NOMO-1 treated with DMSO at 0.1 percent for 48 hours (cell line): ENCODE measurements at regions not wholly inside any gene's neighbourhood (a gene's known extent, or its start where the extent isn't known, plus 50 kb on each side); places are given as distances from the start of the nearest gene placed in this dataset.
"Not testable (repeated sequence)": the region's sequence is repeated elsewhere in the genome, so short reads cannot be mapped to it uniquely, and the experiment has no call there.

Source experiments
- DNase-seq: peaks from one replicate; lab custom pipeline; 2025; ENCODE audit not compliant: unreplicated experiment; lab: John Stamatoyannopoulos, UW

GRCh38 chr17:26936645-26937044 lies 357.3 kb upstream of the WSB1 start:
- not testable (repeated sequence) for DNase-seq

DNA sequence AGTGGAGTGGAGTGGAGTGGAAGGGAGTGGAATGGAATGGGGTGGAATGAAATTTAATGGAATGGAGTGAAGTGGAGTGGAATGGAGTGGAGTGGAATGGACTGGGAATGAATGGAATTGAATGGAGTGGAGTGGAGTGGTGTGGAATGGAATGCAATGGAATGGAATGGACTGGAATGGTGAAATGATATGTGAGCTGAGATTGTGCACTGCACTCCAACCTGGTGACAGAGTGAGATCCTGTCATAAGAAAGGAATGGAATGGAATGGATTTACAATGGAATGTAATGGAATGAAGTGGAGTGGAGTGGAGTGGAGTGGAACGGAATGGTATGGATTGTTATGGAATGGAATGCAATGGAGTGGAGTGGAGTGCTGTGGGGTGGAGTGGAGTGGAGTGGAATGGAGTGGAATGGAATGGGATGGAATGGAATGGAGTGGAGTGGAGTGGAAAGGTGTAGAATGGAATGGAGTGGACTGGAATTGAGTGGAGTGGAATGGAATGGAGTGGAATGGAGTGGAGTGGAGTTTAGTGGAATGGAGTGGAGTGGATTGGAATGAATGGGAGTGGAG lies 356.1 kb upstream of the WSB1 start:
- not testable (repeated sequence) for DNase-seq

DNA sequence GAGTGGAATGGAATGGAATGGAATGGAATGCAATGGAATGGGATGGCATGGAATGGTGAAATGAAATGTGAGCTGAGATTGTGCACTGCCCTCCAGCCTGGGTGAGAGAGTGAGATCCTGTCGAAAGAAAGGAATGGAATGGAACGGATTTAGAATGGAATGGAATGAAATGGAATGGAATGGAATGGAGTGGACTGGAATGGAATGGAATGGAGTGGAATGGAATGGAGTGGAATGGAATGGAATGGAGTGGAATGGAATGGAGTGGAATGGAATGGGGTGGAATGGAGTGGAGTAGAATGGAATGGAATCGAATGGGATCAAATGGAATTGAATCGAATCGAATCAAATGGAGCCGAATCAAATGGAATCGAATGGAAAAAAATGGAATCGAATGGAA lies 354.2 kb upstream of the WSB1 start:
- DNase-seq = not testable (repeated sequence)

DNA sequence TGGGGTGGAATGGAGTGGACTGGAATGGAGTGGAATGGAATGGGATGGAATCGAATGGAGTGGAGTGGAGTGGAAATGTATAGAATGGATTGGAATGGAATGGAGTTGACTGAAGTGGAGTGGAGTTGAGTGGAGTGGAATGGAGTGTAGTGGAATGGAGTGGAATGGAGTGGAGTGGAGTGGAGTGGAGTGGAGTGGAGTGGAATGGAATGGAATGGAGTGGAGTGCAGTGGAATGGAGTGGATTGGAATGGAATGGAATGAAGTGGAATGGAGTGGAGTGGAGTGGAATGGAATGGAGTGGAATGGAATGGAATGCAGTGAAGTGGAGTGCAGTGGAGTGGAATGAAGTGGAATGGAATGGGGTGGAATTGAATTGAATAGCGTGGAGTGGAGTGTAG lies 353.3 kb upstream of the WSB1 start:
- DNase-seq = not testable (repeated sequence)

DNA sequence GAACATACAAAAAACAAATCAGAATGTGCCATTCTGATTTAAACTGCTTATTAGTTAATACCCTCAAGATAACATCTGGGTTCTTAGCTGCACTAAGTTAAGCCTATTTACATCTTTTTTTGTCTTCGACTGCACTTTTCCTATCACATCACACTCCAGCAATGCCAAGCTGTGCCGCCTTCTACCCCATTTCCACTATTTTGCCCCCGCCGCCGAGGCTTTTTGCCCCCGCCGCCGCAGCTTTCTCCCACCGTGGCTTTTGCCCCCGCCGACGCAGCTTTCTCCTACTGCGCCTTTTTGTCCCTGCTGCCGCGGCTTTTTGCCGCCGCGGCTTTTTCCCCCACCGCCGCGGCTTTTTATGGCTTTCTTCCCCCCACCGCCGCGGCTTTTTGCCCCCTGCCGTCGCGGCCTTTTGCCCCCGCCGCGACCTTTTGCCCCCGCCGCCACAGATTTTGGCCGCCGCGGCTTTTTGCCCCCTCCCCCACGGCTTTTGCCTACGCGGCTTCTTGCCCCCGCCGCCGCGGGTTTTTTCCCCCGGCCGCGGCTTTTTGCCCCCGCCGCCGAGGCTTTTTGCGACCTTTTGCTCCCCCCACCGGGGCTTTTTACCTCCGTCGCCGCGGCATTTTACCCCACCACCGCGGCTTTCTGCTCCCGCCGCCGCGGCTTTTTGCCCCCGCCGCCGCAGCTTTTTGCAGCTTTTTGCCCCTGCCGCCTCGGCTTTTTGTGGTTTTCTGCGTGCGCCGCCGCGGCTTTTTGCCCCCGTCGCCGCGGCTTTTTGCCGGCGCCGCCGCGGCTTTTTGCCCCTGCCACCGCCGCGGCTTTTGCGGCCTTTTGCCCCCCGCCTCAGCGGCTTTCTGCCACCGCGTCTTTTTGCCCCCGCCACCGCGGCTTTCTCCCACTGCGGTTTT lies 331.4 kb upstream of the WSB1 start:
- no peak for DNase-seq

DNA sequence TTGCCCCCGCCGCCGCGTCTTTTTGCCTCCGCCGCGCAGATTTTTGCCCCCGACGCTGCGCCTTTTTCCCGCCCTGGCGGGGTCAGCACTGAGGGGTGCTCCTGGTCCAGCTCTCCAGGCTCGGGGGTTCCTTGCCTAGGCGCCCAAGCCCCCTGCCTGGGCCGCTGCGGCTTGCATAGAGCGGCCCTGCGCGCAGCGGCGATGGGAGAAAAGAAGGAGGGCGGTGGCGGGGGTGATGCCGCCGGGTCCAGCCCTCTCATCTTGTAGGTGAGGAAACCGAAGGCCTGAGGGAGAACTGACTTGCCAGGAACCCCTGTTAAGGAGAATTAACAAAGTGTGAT lies 330.8 kb upstream of the WSB1 start:
- DNase-seq = no peak

- DNase-seq = not testable (repeated sequence)
Measured at GRCh38 chr17:26965898-26966624, 327.9 kb upstream of the WSB1 start.

DNA sequence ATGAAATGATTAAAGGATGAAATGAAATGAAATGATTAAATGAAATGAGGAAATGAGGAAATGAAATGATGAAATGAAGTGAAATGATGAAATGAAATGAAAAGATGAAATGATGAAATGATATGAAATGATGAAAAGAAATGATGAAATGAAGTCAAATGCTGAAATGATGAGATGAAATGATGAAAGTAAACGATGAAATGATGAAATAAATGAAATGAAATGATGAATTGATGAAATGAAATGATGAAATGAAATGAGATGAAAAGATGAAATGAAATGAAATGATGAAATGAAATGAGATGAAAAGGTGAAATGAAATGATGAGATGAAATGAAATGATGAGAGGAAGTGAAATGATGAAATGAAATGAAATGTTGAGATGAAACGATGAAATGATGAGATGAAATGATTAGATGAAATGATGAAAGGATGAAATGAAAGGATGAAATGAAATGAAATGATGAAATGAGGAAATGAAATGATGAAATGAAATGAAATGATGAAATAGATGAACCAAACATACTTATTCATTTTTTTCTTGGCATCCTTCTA lies 327.2 kb upstream of the WSB1 start:
- DNase-seq = not testable (repeated sequence)

GRCh38 chr17:26981845-26982425 lies 312.0 kb upstream of the WSB1 start:
- not testable (repeated sequence) for DNase-seq

DNA sequence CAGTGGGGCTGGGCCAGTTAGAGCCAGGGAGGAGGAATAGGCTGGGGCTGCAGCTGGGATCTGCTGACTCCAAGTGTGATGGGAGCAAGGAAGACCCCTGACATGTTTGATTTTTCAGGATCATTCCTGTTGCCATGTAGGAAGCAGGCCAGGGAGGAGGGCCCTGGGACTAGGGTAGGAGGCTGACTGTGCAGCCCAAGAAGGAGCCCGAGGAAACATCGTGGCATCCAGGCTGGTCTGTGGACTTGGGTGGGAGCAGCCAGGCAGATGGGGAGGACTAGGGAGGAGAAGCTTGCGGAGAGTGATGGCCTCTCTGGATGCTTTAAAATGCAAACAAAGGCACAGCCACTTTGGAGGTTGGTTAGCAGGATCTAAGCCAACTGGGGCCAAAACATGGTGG lies 311.4 kb upstream of the WSB1 start:
- not testable (repeated sequence) for DNase-seq

GRCh38 chr17:26987851-26988250 lies 306.1 kb upstream of the WSB1 start:
- not testable (repeated sequence) for DNase-seq

- DNase-seq = not testable (repeated sequence)
Measured at GRCh38 chr17:26994648-26995047, 299.3 kb upstream of the WSB1 start.

- DNase-seq = not testable (repeated sequence)
Measured at GRCh38 chr17:26996146-26996916, 297.6 kb upstream of the WSB1 start.

GRCh38 chr17:27007734-27008531 lies 286.0 kb upstream of the WSB1 start:
- not testable (repeated sequence) for DNase-seq

DNA sequence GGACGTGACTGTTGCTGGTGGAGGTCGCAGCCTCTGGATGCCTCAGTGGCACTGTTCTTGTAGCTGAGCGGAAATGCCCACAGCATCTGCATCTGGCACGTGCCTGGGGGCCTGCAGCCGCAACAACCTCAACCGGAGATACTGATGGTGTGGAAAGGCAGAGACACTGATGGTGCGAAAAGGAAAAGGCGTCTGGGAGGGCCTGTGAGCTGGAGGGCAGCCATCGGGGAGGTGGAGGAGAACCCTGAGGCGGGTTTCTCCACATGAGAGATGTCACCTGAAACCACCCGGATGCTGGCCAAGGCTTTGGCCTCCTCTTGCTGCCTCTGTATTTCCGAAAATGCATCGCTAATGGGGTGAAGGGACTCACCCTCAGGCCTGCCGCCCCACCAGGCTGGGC lies 284.8 kb upstream of the WSB1 start:
- DNase-seq = no peak

GRCh38 chr17:27010138-27010537 lies 283.8 kb upstream of the WSB1 start:
- not testable (repeated sequence) for DNase-seq

DNA sequence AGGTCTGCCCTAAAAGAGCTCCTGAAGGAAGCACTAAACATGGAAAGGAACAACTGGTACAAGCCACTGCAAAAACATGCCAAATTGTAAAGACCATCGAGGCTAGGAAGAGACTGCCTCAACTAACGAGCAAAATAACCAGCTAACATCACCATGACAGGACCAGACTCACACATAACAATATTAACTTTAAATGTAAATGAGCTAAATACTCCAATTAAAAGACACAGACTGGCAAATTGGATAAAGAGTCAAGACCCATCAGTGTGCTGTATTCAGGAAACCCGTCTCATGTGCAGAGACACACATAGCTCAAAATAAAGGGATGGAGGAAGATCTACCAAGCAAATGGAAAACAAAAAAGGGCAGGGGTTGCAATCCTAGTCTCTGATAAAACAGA lies 263.4 kb upstream of the WSB1 start:
- DNase-seq = not testable (repeated sequence)

DNA sequence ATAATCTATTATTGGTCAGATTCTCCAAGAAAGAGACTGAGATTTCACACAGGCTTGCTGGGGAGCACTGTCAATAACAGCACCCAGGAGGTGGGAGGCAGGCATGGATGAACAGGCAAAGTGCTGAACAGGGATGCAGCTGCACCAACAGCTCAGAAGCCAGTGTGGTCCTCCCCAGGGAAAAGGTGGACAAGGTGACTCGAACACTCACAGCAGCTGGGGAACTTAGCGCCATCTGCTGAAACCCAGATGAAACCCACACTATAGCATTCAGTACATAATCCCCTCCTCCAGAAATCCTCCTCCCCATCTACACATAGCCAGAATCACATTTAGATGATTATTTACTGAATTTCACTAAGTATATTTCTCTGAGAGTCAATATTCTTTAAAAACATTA lies 255.2 kb upstream of the WSB1 start:
- no peak for DNase-seq

GRCh38 chr17:27045039-27045438 lies 248.9 kb upstream of the WSB1 start:
- not testable (repeated sequence) for DNase-seq
